Hepatocyte (in vitro differentiated cells): ENCODE measurements at regions not wholly inside any gene's neighbourhood (a gene's known extent, or its start where the extent isn't known, plus 50 kb on each side); places are given as distances from the start of the nearest gene placed in this dataset.

Experiments used
- CTCF ChIP-seq: fragments of 200-600 bp; sonication (generic); IDR thresholded peaks from 2 replicates; pipeline ENCODE4 v1.5.1; 2016; ENCODE audit warnings: antibody characterized with exemption, mild to moderate bottlenecking; ENCODE audit not compliant: poor library complexity
- EZH2 ChIP-seq: fragments of 200-600 bp; sonication (generic); IDR thresholded peaks from 2 replicates; pipeline ENCODE4 v1.6.1; 2016; ENCODE audit warnings: antibody characterized with exemption, mild to moderate bottlenecking, borderline replicate concordance

GRCh38 chr1:119251751-119252150, 111.3 kb upstream of the WARS2 start:
- TF ChIP-seq CTCF (no peak), EZH2 (no peak)
